PC-9 (cell line): ENCODE measurements at regions not wholly inside any gene's neighbourhood (a gene's known extent, or its start where the extent isn't known, plus 50 kb on each side); places are given as distances from the start of the nearest gene placed in this dataset.

Source experiments
- BruUV-seq: library from RNA; stranded (reverse); fragments of 400-500 nt; replicated peaks from 2 replicates; lab custom pipeline; 2021; lab: Mats Ljungman, UMichigan
- CTCF ChIA-PET: fragments of 300-600 bp; sonication (Branson Sonifier 250); formaldehyde crosslinking; loops from one replicate; lab custom pipeline; 2022; ENCODE audit warnings: antibody characterized with exemption; lab: Charles Lee
- POLR2A ChIA-PET: fragments of 300-600 bp; sonication (Branson Sonifier 250); formaldehyde crosslinking; loops from one replicate; lab custom pipeline; 2022; ENCODE audit warnings: antibody characterized with exemption; ENCODE audit not compliant: unreplicated experiment; lab: Charles Lee
- DNase-seq, 2 experiments: peaks; one replicate each; pipeline versions ENCODE4 v3.0.0 to v3.0.0-alpha.2; 2015 to 2022; ENCODE audit warnings: mixed read lengths in 1 of 2
- H2AFZ ChIP-seq: fragments of 200-600 bp; sonication (generic); 2 replicates; pipeline ENCODE4 v1.8.1; 2017; ENCODE audit warnings: antibody characterized with exemption
- H3F3A ChIP-seq: fragments of 200-600 bp; sonication (generic); 2 replicates; pipeline ENCODE4 v1.8.1; 2017; ENCODE audit warnings: antibody characterized with exemption, mild to moderate bottlenecking, low read depth; ENCODE audit not compliant: insufficient read depth
- H3K27ac ChIP-seq: fragments of 200-600 bp; sonication (generic); 2 replicates; pipeline ENCODE4 v1.6.1; 2016; ENCODE audit warnings: mixed run types
- H3K27me3 ChIP-seq: fragments of 200-600 bp; sonication (generic); 2 replicates; pipeline ENCODE4 v1.6.1; 2016; ENCODE audit warnings: low read depth, mixed run types; ENCODE audit not compliant: insufficient read depth
- H3K36me3 ChIP-seq: fragments of 200-600 bp; sonication (generic); 2 replicates; pipeline ENCODE4 v1.6.1; 2016; ENCODE audit warnings: low read depth, mixed run types
- H3K4me1 ChIP-seq: fragments of 200-600 bp; sonication (generic); replicated peaks from 2 replicates; pipeline ENCODE4 v1.6.1; 2016; ENCODE audit warnings: mixed run types; ENCODE audit not compliant: insufficient read depth
- H3K4me2 ChIP-seq: fragments of 200-600 bp; sonication (generic); 2 replicates; pipeline ENCODE4 v1.6.1; 2017; ENCODE audit warnings: mixed run types
- H3K4me3 ChIP-seq: fragments of 200-600 bp; sonication (generic); 2 replicates; pipeline ENCODE4 v1.6.1; 2016; ENCODE audit warnings: mixed run types
- H3K79me2 ChIP-seq: fragments of 200-600 bp; sonication (generic); 2 replicates; pipeline ENCODE4 v1.6.1; 2017; ENCODE audit warnings: low read depth, mixed run types
- H3K9me2 ChIP-seq: fragments of 200-600 bp; sonication (generic); 2 replicates; pipeline ENCODE4 v1.8.1; 2017; ENCODE audit warnings: mild to moderate bottlenecking; ENCODE audit not compliant: insufficient read depth
- H3K9me3 ChIP-seq: fragments of 200-600 bp; sonication (generic); 2 replicates; pipeline ENCODE4 v1.8.1; 2016; ENCODE audit warnings: low read depth; ENCODE audit not compliant: insufficient read depth
- H4K20me1 ChIP-seq: fragments of 200-600 bp; sonication (generic); 2 replicates; pipeline ENCODE4 v1.8.1; 2017; ENCODE audit not compliant: insufficient read depth
- CTCF ChIP-seq: fragments of 200-600 bp; sonication (generic); conservative IDR thresholded peaks from 2 replicates; pipeline ENCODE4 v1.6.1; 2017; ENCODE audit warnings: mixed run types, antibody characterized with exemption, mild to moderate bottlenecking, moderate library complexity
- EZH2 ChIP-seq: fragments of 200-600 bp; sonication (generic); IDR thresholded peaks from 2 replicates; pipeline ENCODE4 v1.8.0; 2017; ENCODE audit warnings: antibody characterized with exemption, low read depth
- intact Hi-C: fragments of 100-400 bp; cut with micrococcal nuclease; formaldehyde crosslinking; loops from one replicate; pipeline ENCODE4 v1.10.0; 2022; ENCODE audit not compliant: unreplicated experiment

- no peaks in the 10 kb centered on the region for H3F3A ChIP-seq
- CTCF ChIA-PET, result no interaction called here
- POLR2A ChIA-PET, result no interaction called here
- no peaks in the 10 kb centered on the region for H3K36me3 ChIP-seq
- H3K27me3 ChIP-seq, result no peaks in the 10 kb centered on the region
- peaks cover 8% of the 10 kb centered on the region; the same call in 1 of the 2 replicates for H3K4me1 ChIP-seq
- H3K27ac ChIP-seq, result no peak overlapping the region
- H3K9me2 ChIP-seq, result no peaks in the 10 kb centered on the region
- no peaks in the 10 kb centered on the region for H3K9me3 ChIP-seq
- no peak overlapping the region for H3K4me3 ChIP-seq
- DNase-seq, result no peak
- intact Hi-C loops, result no loop called here
- no peaks in the 10 kb centered on the region for H4K20me1 ChIP-seq
- no peaks in the 10 kb centered on the region for H3K79me2 ChIP-seq
- no TSS peak for BruUV-seq
- H2AFZ ChIP-seq, result no peak overlapping the region
- H3K4me2 ChIP-seq, result no peak overlapping the region
- TF ChIP-seq EZH2, result no peak
- no peak for TF ChIP-seq CTCF
Observed at GRCh38 chr2:215537611-215538010, 101.7 kb upstream of the FN1 start.

- no peak overlapping the region for H3K4me3 ChIP-seq
- H3K4me1 ChIP-seq, result peaks cover 8% of the 10 kb centered on the region; the same call in 1 of the 2 replicates
- 0 out of 2 replicates have a peak overlapping the region, but pooled peaks have one; percentile 2 for H3K4me2 ChIP-seq
- H3K9me3 ChIP-seq, result no peaks in the 10 kb centered on the region
- intact Hi-C loops, result no loop called here
- TF ChIP-seq CTCF (no peak), EZH2 (no peak)
- no peaks in the 10 kb centered on the region for H3K27me3 ChIP-seq
- peak overlapping the region; percentile 28; the same call in 1 of the 2 replicates for H2AFZ ChIP-seq
- POLR2A ChIA-PET, result no interaction called here
- CTCF ChIA-PET, result no interaction called here
- H3K9me2 ChIP-seq, result no peaks in the 10 kb centered on the region
- no peaks in the 10 kb centered on the region for H4K20me1 ChIP-seq
- H3F3A ChIP-seq, result no peaks in the 10 kb centered on the region
- no peak overlapping the region for H3K27ac ChIP-seq
- no TSS peak for BruUV-seq
- peak in 1 of 2 experiments; percentile 29 for DNase-seq
- no peaks in the 10 kb centered on the region for H3K79me2 ChIP-seq
- no peaks in the 10 kb centered on the region for H3K36me3 ChIP-seq
Observed at GRCh38 chr2:215536510-215536909, 100.6 kb upstream of the FN1 start.

GRCh38 chr2:215535741-215536140 is 99.9 kb upstream of the FN1 start:
- TF ChIP-seq CTCF (no peak), EZH2 (no peak)
- no peak overlapping the region for H2AFZ ChIP-seq
- H3K27me3 ChIP-seq, result no peaks in the 10 kb centered on the region
- H3K4me1 ChIP-seq, result peaks cover 10% of the 10 kb centered on the region
- no peaks in the 10 kb centered on the region for H3K36me3 ChIP-seq
- no peaks in the 10 kb centered on the region for H3K79me2 ChIP-seq
- ChIA-PET POLR2A (no interaction called here), CTCF (no interaction called here)
- no peak overlapping the region for H3K4me2 ChIP-seq
- no peaks in the 10 kb centered on the region for H3K9me3 ChIP-seq
- no peaks in the 10 kb centered on the region for H3K9me2 ChIP-seq
- no peaks in the 10 kb centered on the region for H4K20me1 ChIP-seq
- no TSS peak for BruUV-seq
- H3K27ac ChIP-seq, result no peak overlapping the region
- no peak overlapping the region for H3K4me3 ChIP-seq
- intact Hi-C loops, result no loop called here
- DNase-seq, result peak in 1 of 2 experiments; percentile 70
- no peaks in the 10 kb centered on the region for H3F3A ChIP-seq
